PC-9 (cell line): ENCODE measurements at regions not wholly inside any gene's neighbourhood (a gene's known extent, or its start where the extent isn't known, plus 50 kb on each side); places are given as distances from the start of the nearest gene placed in this dataset.

Source experiments
- BruUV-seq: library from RNA; stranded (reverse); fragments of 400-500 nt; replicated peaks from 2 replicates; lab custom pipeline; 2021; lab: Mats Ljungman, UMichigan
- CTCF ChIA-PET: fragments of 300-600 bp; sonication (Branson Sonifier 250); formaldehyde crosslinking; loops from one replicate; lab custom pipeline; 2022; ENCODE audit warnings: antibody characterized with exemption; lab: Charles Lee
- POLR2A ChIA-PET: fragments of 300-600 bp; sonication (Branson Sonifier 250); formaldehyde crosslinking; loops from one replicate; lab custom pipeline; 2022; ENCODE audit warnings: antibody characterized with exemption; ENCODE audit not compliant: unreplicated experiment; lab: Charles Lee
- DNase-seq, 2 experiments: peaks; one replicate each; pipeline versions ENCODE4 v3.0.0 to v3.0.0-alpha.2; 2015 to 2022; ENCODE audit warnings: mixed read lengths in 1 of 2
- H2AFZ ChIP-seq: fragments of 200-600 bp; sonication (generic); 2 replicates; pipeline ENCODE4 v1.8.1; 2017; ENCODE audit warnings: antibody characterized with exemption
- H3F3A ChIP-seq: fragments of 200-600 bp; sonication (generic); 2 replicates; pipeline ENCODE4 v1.8.1; 2017; ENCODE audit warnings: antibody characterized with exemption, mild to moderate bottlenecking, low read depth; ENCODE audit not compliant: insufficient read depth
- H3K27ac ChIP-seq: fragments of 200-600 bp; sonication (generic); 2 replicates; pipeline ENCODE4 v1.6.1; 2016; ENCODE audit warnings: mixed run types
- H3K27me3 ChIP-seq: fragments of 200-600 bp; sonication (generic); 2 replicates; pipeline ENCODE4 v1.6.1; 2016; ENCODE audit warnings: low read depth, mixed run types; ENCODE audit not compliant: insufficient read depth
- H3K36me3 ChIP-seq: fragments of 200-600 bp; sonication (generic); 2 replicates; pipeline ENCODE4 v1.6.1; 2016; ENCODE audit warnings: low read depth, mixed run types
- H3K4me1 ChIP-seq: fragments of 200-600 bp; sonication (generic); replicated peaks from 2 replicates; pipeline ENCODE4 v1.6.1; 2016; ENCODE audit warnings: mixed run types; ENCODE audit not compliant: insufficient read depth
- H3K4me2 ChIP-seq: fragments of 200-600 bp; sonication (generic); 2 replicates; pipeline ENCODE4 v1.6.1; 2017; ENCODE audit warnings: mixed run types
- H3K4me3 ChIP-seq: fragments of 200-600 bp; sonication (generic); 2 replicates; pipeline ENCODE4 v1.6.1; 2016; ENCODE audit warnings: mixed run types
- H3K79me2 ChIP-seq: fragments of 200-600 bp; sonication (generic); 2 replicates; pipeline ENCODE4 v1.6.1; 2017; ENCODE audit warnings: low read depth, mixed run types
- H3K9me2 ChIP-seq: fragments of 200-600 bp; sonication (generic); 2 replicates; pipeline ENCODE4 v1.8.1; 2017; ENCODE audit warnings: mild to moderate bottlenecking; ENCODE audit not compliant: insufficient read depth
- H3K9me3 ChIP-seq: fragments of 200-600 bp; sonication (generic); 2 replicates; pipeline ENCODE4 v1.8.1; 2016; ENCODE audit warnings: low read depth; ENCODE audit not compliant: insufficient read depth
- H4K20me1 ChIP-seq: fragments of 200-600 bp; sonication (generic); 2 replicates; pipeline ENCODE4 v1.8.1; 2017; ENCODE audit not compliant: insufficient read depth
- CTCF ChIP-seq: fragments of 200-600 bp; sonication (generic); conservative IDR thresholded peaks from 2 replicates; pipeline ENCODE4 v1.6.1; 2017; ENCODE audit warnings: mixed run types, antibody characterized with exemption, mild to moderate bottlenecking, moderate library complexity
- EZH2 ChIP-seq: fragments of 200-600 bp; sonication (generic); IDR thresholded peaks from 2 replicates; pipeline ENCODE4 v1.8.0; 2017; ENCODE audit warnings: antibody characterized with exemption, low read depth
- intact Hi-C: fragments of 100-400 bp; cut with micrococcal nuclease; formaldehyde crosslinking; loops from one replicate; pipeline ENCODE4 v1.10.0; 2022; ENCODE audit not compliant: unreplicated experiment

GRCh38 chr3:137174514-137174913, 216.7 kb downstream of the IL20RB start:
- Histone ChIP-seq H3K4me1 (no peaks in the 10 kb centered on the region), H3K4me2 (no peak overlapping the region), H3K79me2 (no peaks in the 10 kb centered on the region), H3K4me3 (no peak overlapping the region), H2AFZ (no peak overlapping the region), H3K9me3 (no peaks in the 10 kb centered on the region), H3K27me3 (no peaks in the 10 kb centered on the region), H3K9me2 (no peaks in the 10 kb centered on the region), H3F3A (no peaks in the 10 kb centered on the region), H3K27ac (no peak overlapping the region), H3K36me3 (no peaks in the 10 kb centered on the region), H4K20me1 (no peaks in the 10 kb centered on the region)
- no TSS peak for BruUV-seq
- intact Hi-C loops = no loop called here
- ChIA-PET POLR2A (no interaction called here), CTCF (no interaction called here)
- no peak for DNase-seq
- no peak for TF ChIP-seq EZH2
- no peak for TF ChIP-seq CTCF

- no peaks in the 10 kb centered on the region for H3K4me1 ChIP-seq
- no peaks in the 10 kb centered on the region for H3K27me3 ChIP-seq
- no peak overlapping the region for H3K4me2 ChIP-seq
- no peak overlapping the region for H3K4me3 ChIP-seq
- H3F3A ChIP-seq = no peaks in the 10 kb centered on the region
- no peaks in the 10 kb centered on the region for H3K36me3 ChIP-seq
- H4K20me1 ChIP-seq = no peaks in the 10 kb centered on the region
- DNase-seq = no peak
- H3K79me2 ChIP-seq = no peaks in the 10 kb centered on the region
- H3K27ac ChIP-seq = no peak overlapping the region
- TF ChIP-seq CTCF (no peak), EZH2 (no peak)
- no peak overlapping the region for H2AFZ ChIP-seq
- H3K9me2 ChIP-seq = no peaks in the 10 kb centered on the region
- H3K9me3 ChIP-seq = no peaks in the 10 kb centered on the region
- POLR2A ChIA-PET = no interaction called here
- CTCF ChIA-PET = no interaction called here
- intact Hi-C loops = no loop called here
- BruUV-seq = no TSS peak
Measured at GRCh38 chr3:137180220-137180619, 222.4 kb downstream of the IL20RB start.

- Histone ChIP-seq H3K79me2 (no peaks in the 10 kb centered on the region), H3K9me2 (no peaks in the 10 kb centered on the region), H3K36me3 (no peaks in the 10 kb centered on the region), H4K20me1 (no peaks in the 10 kb centered on the region), H3K4me3 (no peak overlapping the region), H3K9me3 (no peaks in the 10 kb centered on the region), H3K4me2 (no peak overlapping the region), H2AFZ (no peak overlapping the region), H3K27ac (no peak overlapping the region), H3F3A (no peaks in the 10 kb centered on the region), H3K27me3 (0 out of 2 replicates have a peak, but pooled peaks cover 4% of the 10 kb centered on the region), H3K4me1 (no peaks in the 10 kb centered on the region)
- BruUV-seq = no TSS peak
- DNase-seq = no peak
- POLR2A ChIA-PET = interaction anchor here (0.6 kb wide), 1 partner anchor 1912 kb away, joined by 4 read pairs; no protein-coding TSS in a partner anchor
- intact Hi-C loops = no loop called here
- CTCF ChIA-PET = no interaction called here
- TF ChIP-seq CTCF (no peak), EZH2 (no peak)
Measured at GRCh38 chr3:137191133-137191923, 233.5 kb downstream of the IL20RB start.
